Psoas muscle (tissue), 7 donors: ENCODE measurements at regions not wholly inside any gene's neighbourhood (a gene's known extent, or its start where the extent isn't known, plus 50 kb on each side); places are given as distances from the start of the nearest gene placed in this dataset.

Experiments
- ATAC-seq, 4 donors: fragments of 200-7000 bp; cut with Tn5 transposase; one replicate each; pipeline ENCODE4 v1.9.1; 2020; ENCODE audit warnings: moderate library complexity in 3 of 4, mild to moderate bottlenecking in 2 of 4
- DNase-seq, 2 donors: peaks; one replicate each; pipeline ENCODE4 v3.0.0-alpha.2; 2020
- H3K27ac ChIP-seq: fragments of 200-600 bp; one replicate; pipeline ENCODE4 v1.8.0; 2022
- H3K27me3 ChIP-seq, 3 donors: fragments of 200-600 bp in 1 of 3; one replicate each; pipeline versions ENCODE4 v1.6.1 to v1.8.0; 2013 to 2022; ENCODE audit warnings: low read length in 2 of 3, mild to moderate bottlenecking in 2 of 3, moderate library complexity in 1 of 3; ENCODE audit not compliant: insufficient read depth in 3 of 3
- H3K36me3 ChIP-seq, 2 donors: fragments of 200-600 bp in 1 of 2; one replicate each; pipeline versions ENCODE4 v1.6.1 to v1.8.0; 2013 to 2022; ENCODE audit warnings: low read depth in 1 of 2, mild to moderate bottlenecking in 1 of 2, moderate library complexity in 1 of 2; ENCODE audit not compliant: insufficient read depth in 1 of 2
- H3K4me1 ChIP-seq: fragments of 200-600 bp; one replicate; pipeline ENCODE4 v1.8.0; 2022
- H3K4me3 ChIP-seq: fragments of 200-600 bp; one replicate; pipeline ENCODE4 v1.8.0; 2022; ENCODE audit warnings: mild to moderate bottlenecking
- H3K9me3 ChIP-seq: fragments of 200-600 bp; one replicate; pipeline ENCODE4 v1.8.0; 2022
- CTCF ChIP-seq: fragments of 200-600 bp; IDR thresholded peaks from one replicate; pipeline ENCODE4 v1.8.0; 2022; ENCODE audit warnings: antibody characterized with exemption
- WGBS, 3 donors: extraction: QIAGEN DNeasy Blood & Tissue Kit; methylation state at CpG; one replicate each; pipeline versions ENCODE4 v1.1.6 to v1.1.7; 2013; 5-methylcytosine and 5-hydroxymethylcytosine counted together
- intact Hi-C, 2 donors: fragments of 100-400 bp; cut with DNase I; formaldehyde crosslinking; loops; one replicate each; pipeline versions ENCODE4 v1.11.0 to v1.14.2; 2022
- donor health status: healthy with polysubstance abuse.
- donor health status: DM: no; HTN: no; CAD: no; lungs with moderate emphysema.
- donor health status: Bipolar disorder and iron deficiency.
- donor health status: healthy.
- donor health status: DM: yes; HTN: yes; CAD: no.
- donor health status: DM: no; HTN: no; CAD: no.
- donor health status: DM: yes; HTN: yes; CAD: no.

GRCh38 chr16:62254847-62255246, 218.6 kb upstream of the CDH8 start:
- H3K36me3 ChIP-seq = no peaks in the 10 kb centered on the region
- no peaks in the 10 kb centered on the region for H3K27me3 ChIP-seq
- no peak for TF ChIP-seq CTCF
- intact Hi-C loops = no loop called here
- ATAC-seq (no peak), DNase-seq (no peak)
- H3K9me3 ChIP-seq = no peaks in the 10 kb centered on the region
- no peak overlapping the region for H3K4me3 ChIP-seq
- no peaks in the 10 kb centered on the region for H3K4me1 ChIP-seq
- H3K27ac ChIP-seq = no peak overlapping the region

GRCh38 chr16:62254372-62254771, 218.1 kb upstream of the CDH8 start:
- Histone ChIP-seq H3K4me3 (no peak overlapping the region), H3K27ac (no peak overlapping the region), H3K4me1 (no peaks in the 10 kb centered on the region), H3K9me3 (no peaks in the 10 kb centered on the region), H3K27me3 (no peaks in the 10 kb centered on the region), H3K36me3 (no peaks in the 10 kb centered on the region)
- TF ChIP-seq CTCF = no peak
- ATAC-seq (no peak), DNase-seq (no peak)
- intact Hi-C loops = no loop called here
- WGBS, 3 donors = 73 to 79% (median 75%) methylated on average over 5 of the region's 5 CpGs

- 82 to 89% (median 84%) methylated on average over 3 of the region's 3 CpGs for WGBS, 3 donors
- Histone ChIP-seq H3K4me3 (no peak overlapping the region), H3K4me1 (no peaks in the 10 kb centered on the region), H3K9me3 (no peaks in the 10 kb centered on the region), H3K36me3 (no peaks in the 10 kb centered on the region), H3K27me3 (no peaks in the 10 kb centered on the region), H3K27ac (no peak overlapping the region)
- intact Hi-C loops = no loop called here
- no peak for ATAC-seq
- TF ChIP-seq CTCF = no peak
- DNase-seq = no peak
Observed at GRCh38 chr16:62253966-62254365, 217.7 kb upstream of the CDH8 start.

- DNase-seq (no peak), ATAC-seq (no peak)
- Histone ChIP-seq H3K27me3 (no peaks in the 10 kb centered on the region), H3K27ac (no peak overlapping the region), H3K36me3 (no peaks in the 10 kb centered on the region), H3K4me1 (no peaks in the 10 kb centered on the region), H3K9me3 (no peaks in the 10 kb centered on the region), H3K4me3 (no peak overlapping the region)
- WGBS, 3 donors = 74 to 83% (median 75%) methylated on average over 3 of the region's 3 CpGs
- no peak for TF ChIP-seq CTCF
- intact Hi-C loops = no loop called here
Observed at GRCh38 chr16:62249069-62249468, 212.8 kb upstream of the CDH8 start.

- no peak for DNase-seq
- H3K9me3 ChIP-seq = no peaks in the 10 kb centered on the region
- no peak overlapping the region for H3K4me3 ChIP-seq
- TF ChIP-seq CTCF = no peak
- intact Hi-C loops = no loop called here
- no peak for ATAC-seq
- H3K36me3 ChIP-seq = no peaks in the 10 kb centered on the region
- no peaks in the 10 kb centered on the region for H3K27me3 ChIP-seq
- WGBS, 3 donors = 22 to 65% (median 50%) methylated on average over 1 of the region's 1 CpG
- H3K27ac ChIP-seq = no peak overlapping the region
- H3K4me1 ChIP-seq = no peaks in the 10 kb centered on the region
Observed at GRCh38 chr16:62240722-62241121, 204.5 kb upstream of the CDH8 start.
